HL-60 (cell line): ENCODE measurements at regions not wholly inside any gene's neighbourhood (a gene's known extent, or its start where the extent isn't known, plus 50 kb on each side); places are given as distances from the start of the nearest gene placed in this dataset.

Experiments
- DNase-seq, 2 experiments: peaks; one replicate each; pipeline ENCODE4 v3.0.0-alpha.2; 2010 to 2020; ENCODE audit warnings: low read depth in 1 of 2, low spot score in 1 of 2
- H3K27ac ChIP-seq: fragments of 250-450 bp; sonication (Bioruptor Pico); replicated peaks from 2 replicates; pipeline ENCODE4 v1.5.1; 2020; ENCODE audit warnings: mild to moderate bottlenecking, moderate library complexity
- H3K27me3 ChIP-seq: fragments of 250-450 bp; sonication (Bioruptor Pico); 2 replicates; pipeline ENCODE4 v1.5.1; 2021; ENCODE audit warnings: mild to moderate bottlenecking, moderate library complexity; ENCODE audit not compliant: insufficient read depth, poor library complexity, severe bottlenecking
- H3K4me3 ChIP-seq: replicated peaks from 2 replicates; pipeline ENCODE4 v1.5.1; 2011; ENCODE audit warnings: mild to moderate bottlenecking, control low read depth, low read length; ENCODE audit not compliant: insufficient read depth
- GABPA ChIP-seq: IDR thresholded peaks from 2 replicates; pipeline ENCODE4 v1.6.1; 2012; ENCODE audit warnings: low read depth
- POLR2AphosphoS5 ChIP-seq: IDR thresholded peaks from 2 replicates; pipeline ENCODE4 v1.6.1; 2012; ENCODE audit warnings: low read depth
- SPI1 ChIP-seq: IDR thresholded peaks from 2 replicates; pipeline ENCODE4 v1.6.1; 2012; ENCODE audit warnings: low read depth, mild to moderate bottlenecking, borderline replicate concordance
- TF ChIP-seq, protein P1 (sequence below): IDR thresholded peaks from one replicate; pipeline ENCODE4 v1.5.1; 2011; ENCODE audit warnings: low read length, control low read depth, inconsistent platforms; ENCODE audit not compliant: insufficient read depth
- TF ChIP-seq, protein P2 (sequence below): IDR thresholded peaks from 2 replicates; pipeline ENCODE4 v1.6.1; 2012; ENCODE audit warnings: low read depth; ENCODE audit not compliant: insufficient replicate concordance

- Histone ChIP-seq H3K27ac (no peak overlapping the region), H3K4me3 (no peak overlapping the region), H3K27me3 (no peaks in the 10 kb centered on the region)
- no peak for DNase-seq
- TF ChIP-seq, protein P1, sequence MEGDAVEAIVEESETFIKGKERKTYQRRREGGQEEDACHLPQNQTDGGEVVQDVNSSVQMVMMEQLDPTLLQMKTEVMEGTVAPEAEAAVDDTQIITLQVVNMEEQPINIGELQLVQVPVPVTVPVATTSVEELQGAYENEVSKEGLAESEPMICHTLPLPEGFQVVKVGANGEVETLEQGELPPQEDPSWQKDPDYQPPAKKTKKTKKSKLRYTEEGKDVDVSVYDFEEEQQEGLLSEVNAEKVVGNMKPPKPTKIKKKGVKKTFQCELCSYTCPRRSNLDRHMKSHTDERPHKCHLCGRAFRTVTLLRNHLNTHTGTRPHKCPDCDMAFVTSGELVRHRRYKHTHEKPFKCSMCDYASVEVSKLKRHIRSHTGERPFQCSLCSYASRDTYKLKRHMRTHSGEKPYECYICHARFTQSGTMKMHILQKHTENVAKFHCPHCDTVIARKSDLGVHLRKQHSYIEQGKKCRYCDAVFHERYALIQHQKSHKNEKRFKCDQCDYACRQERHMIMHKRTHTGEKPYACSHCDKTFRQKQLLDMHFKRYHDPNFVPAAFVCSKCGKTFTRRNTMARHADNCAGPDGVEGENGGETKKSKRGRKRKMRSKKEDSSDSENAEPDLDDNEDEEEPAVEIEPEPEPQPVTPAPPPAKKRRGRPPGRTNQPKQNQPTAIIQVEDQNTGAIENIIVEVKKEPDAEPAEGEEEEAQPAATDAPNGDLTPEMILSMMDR, result no peak
- no peak for TF ChIP-seq SPI1
- no peak for TF ChIP-seq GABPA
- TF ChIP-seq POLR2AphosphoS5, result no peak
- TF ChIP-seq, protein P2, sequence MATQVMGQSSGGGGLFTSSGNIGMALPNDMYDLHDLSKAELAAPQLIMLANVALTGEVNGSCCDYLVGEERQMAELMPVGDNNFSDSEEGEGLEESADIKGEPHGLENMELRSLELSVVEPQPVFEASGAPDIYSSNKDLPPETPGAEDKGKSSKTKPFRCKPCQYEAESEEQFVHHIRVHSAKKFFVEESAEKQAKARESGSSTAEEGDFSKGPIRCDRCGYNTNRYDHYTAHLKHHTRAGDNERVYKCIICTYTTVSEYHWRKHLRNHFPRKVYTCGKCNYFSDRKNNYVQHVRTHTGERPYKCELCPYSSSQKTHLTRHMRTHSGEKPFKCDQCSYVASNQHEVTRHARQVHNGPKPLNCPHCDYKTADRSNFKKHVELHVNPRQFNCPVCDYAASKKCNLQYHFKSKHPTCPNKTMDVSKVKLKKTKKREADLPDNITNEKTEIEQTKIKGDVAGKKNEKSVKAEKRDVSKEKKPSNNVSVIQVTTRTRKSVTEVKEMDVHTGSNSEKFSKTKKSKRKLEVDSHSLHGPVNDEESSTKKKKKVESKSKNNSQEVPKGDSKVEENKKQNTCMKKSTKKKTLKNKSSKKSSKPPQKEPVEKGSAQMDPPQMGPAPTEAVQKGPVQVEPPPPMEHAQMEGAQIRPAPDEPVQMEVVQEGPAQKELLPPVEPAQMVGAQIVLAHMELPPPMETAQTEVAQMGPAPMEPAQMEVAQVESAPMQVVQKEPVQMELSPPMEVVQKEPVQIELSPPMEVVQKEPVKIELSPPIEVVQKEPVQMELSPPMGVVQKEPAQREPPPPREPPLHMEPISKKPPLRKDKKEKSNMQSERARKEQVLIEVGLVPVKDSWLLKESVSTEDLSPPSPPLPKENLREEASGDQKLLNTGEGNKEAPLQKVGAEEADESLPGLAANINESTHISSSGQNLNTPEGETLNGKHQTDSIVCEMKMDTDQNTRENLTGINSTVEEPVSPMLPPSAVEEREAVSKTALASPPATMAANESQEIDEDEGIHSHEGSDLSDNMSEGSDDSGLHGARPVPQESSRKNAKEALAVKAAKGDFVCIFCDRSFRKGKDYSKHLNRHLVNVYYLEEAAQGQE, result no peak
Measured at GRCh38 chr1:116265931-116266863, 106.8 kb upstream of the ATP1A1 start.

- no peak overlapping the region for H3K27ac ChIP-seq
- TF ChIP-seq, protein P1, result no peak
- TF ChIP-seq, protein P2, result no peak
- no peak for TF ChIP-seq POLR2AphosphoS5
- no peak for TF ChIP-seq SPI1
- TF ChIP-seq GABPA, result no peak
- H3K27me3 ChIP-seq, result no peaks in the 10 kb centered on the region
- no peak for DNase-seq
- no peak overlapping the region for H3K4me3 ChIP-seq
Measured at GRCh38 chr1:116266864-116267212, 106.2 kb upstream of the ATP1A1 start.

DNA sequence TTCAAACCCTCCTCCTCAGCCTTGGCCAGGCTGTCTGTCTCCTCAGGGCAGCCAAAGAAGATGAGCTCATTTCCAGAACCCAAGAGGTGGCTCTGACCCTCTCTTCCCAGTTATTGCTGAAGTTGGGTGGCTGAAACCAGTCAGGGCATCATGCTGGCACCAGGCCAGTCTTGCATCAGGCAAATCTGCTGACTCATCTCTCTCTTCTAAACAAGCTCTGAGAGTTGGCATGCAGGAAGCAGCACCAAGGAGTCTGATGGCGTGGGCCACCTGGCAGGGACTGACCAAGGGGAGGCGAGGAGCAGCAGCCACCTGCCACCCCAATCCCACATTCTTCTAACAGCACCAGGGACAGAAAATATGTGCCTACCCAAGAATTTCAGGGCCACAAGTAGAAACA is 104.8 kb upstream of the ATP1A1 start:
- H3K27me3 ChIP-seq, result no peaks in the 10 kb centered on the region
- H3K4me3 ChIP-seq, result no peak overlapping the region
- H3K27ac ChIP-seq, result no peak overlapping the region
- TF ChIP-seq, protein P2, result no peak
- no peak for TF ChIP-seq SPI1
- TF ChIP-seq, protein P1, result no peak
- no peak for TF ChIP-seq POLR2AphosphoS5
- no peak for TF ChIP-seq GABPA
- DNase-seq, result peak in 1 of 2 experiments; percentile 44
